ENCODE measurements at regions not wholly inside any gene's neighbourhood (a gene's known extent, or its start where the extent isn't known, plus 50 kb on each side); places are given as distances from the start of the nearest gene placed in this dataset.

DNA sequence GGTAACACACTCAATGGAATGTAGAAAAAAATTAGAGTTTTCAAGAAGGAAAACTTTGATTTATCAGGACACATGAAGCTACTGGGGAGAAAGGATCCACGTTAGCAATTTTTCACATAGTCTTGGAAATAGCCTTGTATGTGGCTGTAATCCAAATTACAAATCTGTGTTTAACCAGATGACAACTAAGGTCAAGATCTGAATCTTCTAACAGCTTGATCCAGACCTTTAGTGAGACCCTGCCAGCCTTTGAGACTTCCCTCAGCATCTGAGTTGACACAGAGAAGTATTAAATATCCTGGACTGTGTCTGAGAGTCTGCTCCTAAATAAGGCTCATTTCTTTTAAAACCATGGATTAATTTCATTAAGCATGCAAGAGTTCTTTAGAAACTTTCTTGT lies 135.9 kb upstream of the KCNK2 start:
- Histone ChIP-seq H3K36me3 (ENCODE audit: control insufficient read depth, insufficient read depth, low read length) (no peaks in the 10 kb centered on the region), H3K4me3 (replicated peaks in 1 of 4; ENCODE audit: control extremely low read depth in 1 of 4, insufficient read depth in 1 of 4, low read depth in 3 of 4, low read length in 4 of 4) (no peak overlapping the region), H3K27me3 (ENCODE audit: control insufficient read depth, insufficient read depth, low read length) (no peaks in the 10 kb centered on the region), H4K20me1 (ENCODE audit: control insufficient read depth, extremely low read depth, insufficient read depth, low read length) (no peaks in the 10 kb centered on the region), H3K4me2 (ENCODE audit: extremely low read depth, insufficient read depth, low read length) (no peak overlapping the region), H3K9me3 (ENCODE audit: control insufficient read depth, insufficient read depth, low read depth, low read length) (no peaks in the 10 kb centered on the region), H3K27ac (ENCODE audit: insufficient read depth, low read length) (no peak overlapping the region), H2AFZ (ENCODE audit: low read length) (peak overlapping the region; percentile 10), H3K79me2 (ENCODE audit: control insufficient read depth, insufficient read depth, low read length) (no peaks in the 10 kb centered on the region), H3K9ac (ENCODE audit: insufficient read depth, low read length) (no peak overlapping the region), H3K4me1 (ENCODE audit: control insufficient read depth, extremely low read depth, insufficient read depth, low read length) (peaks cover 4% of the 10 kb centered on the region)
- DNase-seq (ENCODE audit: low read depth in 2 of 2) = no peak
- TF ChIP-seq, protein P1, sequence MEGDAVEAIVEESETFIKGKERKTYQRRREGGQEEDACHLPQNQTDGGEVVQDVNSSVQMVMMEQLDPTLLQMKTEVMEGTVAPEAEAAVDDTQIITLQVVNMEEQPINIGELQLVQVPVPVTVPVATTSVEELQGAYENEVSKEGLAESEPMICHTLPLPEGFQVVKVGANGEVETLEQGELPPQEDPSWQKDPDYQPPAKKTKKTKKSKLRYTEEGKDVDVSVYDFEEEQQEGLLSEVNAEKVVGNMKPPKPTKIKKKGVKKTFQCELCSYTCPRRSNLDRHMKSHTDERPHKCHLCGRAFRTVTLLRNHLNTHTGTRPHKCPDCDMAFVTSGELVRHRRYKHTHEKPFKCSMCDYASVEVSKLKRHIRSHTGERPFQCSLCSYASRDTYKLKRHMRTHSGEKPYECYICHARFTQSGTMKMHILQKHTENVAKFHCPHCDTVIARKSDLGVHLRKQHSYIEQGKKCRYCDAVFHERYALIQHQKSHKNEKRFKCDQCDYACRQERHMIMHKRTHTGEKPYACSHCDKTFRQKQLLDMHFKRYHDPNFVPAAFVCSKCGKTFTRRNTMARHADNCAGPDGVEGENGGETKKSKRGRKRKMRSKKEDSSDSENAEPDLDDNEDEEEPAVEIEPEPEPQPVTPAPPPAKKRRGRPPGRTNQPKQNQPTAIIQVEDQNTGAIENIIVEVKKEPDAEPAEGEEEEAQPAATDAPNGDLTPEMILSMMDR (conservative IDR thresholded peaks at IDR 0.05 in 1 of 2, IDR thresholded peaks at IDR 0.05 in 1 of 2; ENCODE audit: low read depth in 1 of 2, low read length in 2 of 2) = no peak
- no peak for TF ChIP-seq EZH2 (IDR thresholded peaks at IDR 0.05; ENCODE audit: low read length, missing control alignments)

DNA sequence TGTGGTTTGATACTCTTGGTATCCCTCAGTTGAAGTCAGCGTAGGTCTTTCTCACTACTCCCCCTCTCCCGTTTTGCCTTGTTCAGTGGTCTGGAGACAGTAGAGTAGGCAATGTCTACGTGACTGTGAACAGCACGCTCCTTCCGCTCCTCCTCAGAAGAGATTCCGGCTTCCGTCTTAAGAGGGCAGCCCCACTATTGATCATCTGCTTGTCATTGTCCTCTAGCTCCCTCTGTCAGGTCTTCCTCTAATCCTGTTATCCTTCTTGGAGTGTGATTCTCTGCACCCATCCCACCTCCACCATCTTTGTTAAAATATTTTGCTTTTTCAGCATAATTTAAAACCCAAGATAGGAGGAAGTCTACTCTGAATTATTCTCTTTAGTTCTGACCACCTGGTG lies 129.9 kb upstream of the KCNK2 start:
- Histone ChIP-seq H2AFZ (ENCODE audit: low read length) (peak overlapping the region; percentile 36), H3K79me2 (ENCODE audit: control insufficient read depth, insufficient read depth, low read length) (no peaks in the 10 kb centered on the region), H3K27me3 (ENCODE audit: control insufficient read depth, insufficient read depth, low read length) (no peaks in the 10 kb centered on the region), H4K20me1 (ENCODE audit: control insufficient read depth, extremely low read depth, insufficient read depth, low read length) (no peaks in the 10 kb centered on the region), H3K4me2 (ENCODE audit: extremely low read depth, insufficient read depth, low read length) (no peak overlapping the region), H3K36me3 (ENCODE audit: control insufficient read depth, insufficient read depth, low read length) (no peaks in the 10 kb centered on the region), H3K4me1 (ENCODE audit: control insufficient read depth, extremely low read depth, insufficient read depth, low read length) (peaks cover 5% of the 10 kb centered on the region), H3K9ac (ENCODE audit: insufficient read depth, low read length) (no peak overlapping the region), H3K9me3 (ENCODE audit: control insufficient read depth, insufficient read depth, low read depth, low read length) (no peaks in the 10 kb centered on the region), H3K4me3 (replicated peaks in 1 of 4; ENCODE audit: control extremely low read depth in 1 of 4, insufficient read depth in 1 of 4, low read depth in 3 of 4, low read length in 4 of 4) (no peak overlapping the region), H3K27ac (ENCODE audit: insufficient read depth, low read length) (no peak overlapping the region)
- no peak for DNase-seq (ENCODE audit: low read depth in 2 of 2)
- TF ChIP-seq, protein P1 (conservative IDR thresholded peaks at IDR 0.05 in 1 of 2, IDR thresholded peaks at IDR 0.05 in 1 of 2; ENCODE audit: low read depth in 1 of 2, low read length in 2 of 2) = no peak
- no peak for TF ChIP-seq EZH2 (IDR thresholded peaks at IDR 0.05; ENCODE audit: low read length, missing control alignments)

DNA sequence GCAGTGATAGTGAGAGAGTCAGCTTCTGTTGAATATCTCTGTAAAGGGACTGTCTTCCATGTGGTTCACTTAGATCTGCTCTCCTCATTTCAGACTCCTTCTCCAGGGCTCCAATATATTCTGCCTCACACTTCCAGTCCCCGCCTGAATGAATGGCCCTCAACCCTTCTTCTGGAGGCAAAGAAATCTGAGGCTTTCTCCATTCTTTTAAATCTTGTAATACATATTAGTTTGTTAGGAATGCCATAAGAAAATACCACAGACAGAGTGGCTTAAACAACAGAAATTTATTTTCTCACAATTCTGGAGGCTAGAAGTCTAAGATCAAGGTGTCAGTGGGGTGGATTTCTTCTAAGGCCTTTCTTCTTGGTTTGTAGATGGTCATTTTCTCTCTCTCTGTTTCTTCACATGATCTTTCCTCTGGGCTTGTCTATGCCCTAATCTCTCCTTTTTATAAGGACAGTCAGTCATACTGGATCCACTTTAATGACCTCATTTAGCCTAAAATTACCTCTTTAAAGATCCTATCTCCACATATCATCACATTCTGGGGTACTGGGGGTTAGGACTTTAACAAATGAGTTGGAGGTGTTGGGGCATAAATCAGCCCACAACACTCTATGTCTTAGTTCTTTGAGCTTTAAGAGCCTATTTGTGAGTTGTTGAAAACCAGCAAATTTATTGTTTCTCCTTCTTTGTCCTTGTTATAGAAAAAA lies 128.5 kb upstream of the KCNK2 start:
- H3K27ac ChIP-seq (ENCODE audit: insufficient read depth, low read length) = no peak overlapping the region
- TF ChIP-seq EZH2 (IDR thresholded peaks at IDR 0.05; ENCODE audit: low read length, missing control alignments) = no peak
- TF ChIP-seq, protein P1 (conservative IDR thresholded peaks at IDR 0.05 in 1 of 2, IDR thresholded peaks at IDR 0.05 in 1 of 2; ENCODE audit: low read depth in 1 of 2, low read length in 2 of 2) = no peak
- H3K9me3 ChIP-seq (ENCODE audit: control insufficient read depth, insufficient read depth, low read depth, low read length) = no peaks in the 10 kb centered on the region
- peaks cover 10% of the 10 kb centered on the region for H3K4me1 ChIP-seq (ENCODE audit: control insufficient read depth, extremely low read depth, insufficient read depth, low read length)
- peak in 1 of 2 donors; percentile 29 for DNase-seq (ENCODE audit: low read depth in 2 of 2)
- no peak overlapping the region for H2AFZ ChIP-seq (ENCODE audit: low read length)
- H3K79me2 ChIP-seq (ENCODE audit: control insufficient read depth, insufficient read depth, low read length) = no peaks in the 10 kb centered on the region
- H3K36me3 ChIP-seq (ENCODE audit: control insufficient read depth, insufficient read depth, low read length) = no peaks in the 10 kb centered on the region
- no peak overlapping the region for H3K4me3 ChIP-seq (replicated peaks in 1 of 4; ENCODE audit: control extremely low read depth in 1 of 4, insufficient read depth in 1 of 4, low read depth in 3 of 4, low read length in 4 of 4)
- H3K27me3 ChIP-seq (ENCODE audit: control insufficient read depth, insufficient read depth, low read length) = no peaks in the 10 kb centered on the region
- H3K9ac ChIP-seq (ENCODE audit: insufficient read depth, low read length) = no peak overlapping the region
- no peaks in the 10 kb centered on the region for H4K20me1 ChIP-seq (ENCODE audit: control insufficient read depth, extremely low read depth, insufficient read depth, low read length)
- H3K4me2 ChIP-seq (ENCODE audit: extremely low read depth, insufficient read depth, low read length) = no peak overlapping the region
